ENCODE measurements at regions not wholly inside any gene's neighbourhood (a gene's known extent, or its start where the extent isn't known, plus 50 kb on each side); places are given as distances from the start of the nearest gene placed in this dataset.

GRCh38 chr10:118835682-118836326 is 81.0 kb upstream of the CACUL1 start:
- no peak for DNase-seq (ENCODE audit: low read depth)

GRCh38 chr10:118838364-118838763 is 83.6 kb upstream of the CACUL1 start:
- no peak for DNase-seq (ENCODE audit: low read depth)

GRCh38 chr10:118839348-118839747 is 84.6 kb upstream of the CACUL1 start:
- DNase-seq (ENCODE audit: low read depth), result no peak

GRCh38 chr10:118840071-118840775 is 85.5 kb upstream of the CACUL1 start:
- no peak for DNase-seq (ENCODE audit: low read depth)

- no peak for DNase-seq (ENCODE audit: low read depth)
Observed at GRCh38 chr10:118840776-118841468, 86.2 kb upstream of the CACUL1 start.

GRCh38 chr10:118841881-118842605 is 87.3 kb upstream of the CACUL1 start:
- no peak for DNase-seq (ENCODE audit: low read depth)

GRCh38 chr10:118842843-118843624 is 88.3 kb upstream of the CACUL1 start:
- no peak for DNase-seq (ENCODE audit: low read depth)

- DNase-seq (ENCODE audit: low read depth), result no peak
Observed at GRCh38 chr10:118843647-118844265, 89.0 kb upstream of the CACUL1 start.

GRCh38 chr10:118844731-118845521 is 90.2 kb upstream of the CACUL1 start:
- no peak for DNase-seq (ENCODE audit: low read depth)

- DNase-seq (ENCODE audit: low read depth), result no peak
Observed at GRCh38 chr10:118845776-118846175, 91.0 kb upstream of the CACUL1 start.

GRCh38 chr10:118850418-118851061 is 95.8 kb upstream of the CACUL1 start:
- DNase-seq (ENCODE audit: low read depth), result no peak

GRCh38 chr10:118851062-118852035 is 96.6 kb upstream of the CACUL1 start:
- no peak for DNase-seq (ENCODE audit: low read depth)

- DNase-seq (ENCODE audit: low read depth), result no peak
Observed at GRCh38 chr10:118853916-118854315, 99.1 kb upstream of the CACUL1 start.

- no peak for DNase-seq (ENCODE audit: low read depth)
Observed at GRCh38 chr10:118856106-118856505, 101.3 kb upstream of the CACUL1 start.

- DNase-seq (ENCODE audit: low read depth), result no peak
Observed at GRCh38 chr10:118865998-118866693, 111.4 kb upstream of the CACUL1 start.

- no peak for DNase-seq (ENCODE audit: low read depth)
Observed at GRCh38 chr10:118867768-118868167, 113.0 kb upstream of the CACUL1 start.

- DNase-seq (ENCODE audit: low read depth), result no peak
Observed at GRCh38 chr10:118868589-118868988, 113.8 kb upstream of the CACUL1 start.
